ENCODE measurements at regions not wholly inside any gene's neighbourhood (a gene's known extent, or its start where the extent isn't known, plus 50 kb on each side); places are given as distances from the start of the nearest gene placed in this dataset.

DNA sequence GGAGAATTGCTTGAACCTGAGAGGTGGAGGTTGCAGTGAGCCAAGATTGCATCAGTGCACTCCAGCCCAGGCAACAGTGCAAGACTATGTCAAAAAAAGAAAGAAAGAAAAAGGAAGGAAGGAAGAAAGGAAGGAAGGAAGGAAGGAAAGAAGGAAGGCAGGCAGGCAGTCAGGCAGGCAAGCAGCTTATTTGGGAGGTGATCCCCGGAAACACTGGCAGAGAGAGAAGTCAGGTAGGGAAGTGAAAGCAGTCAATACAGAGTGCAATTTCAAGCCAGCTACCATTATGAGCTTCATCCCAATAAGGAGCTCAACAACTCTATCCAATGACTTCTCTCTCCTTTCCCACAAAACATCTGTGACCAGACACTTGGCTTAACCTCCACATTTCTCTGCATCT is 83.0 kb upstream of the TBC1D3K start:
- Histone ChIP-seq H3K27ac (ENCODE audit: low read length) (no peak overlapping the region), H3K9me3 (replicated peaks; ENCODE audit: control insufficient read depth, low read depth, low read length) (no peaks in the 10 kb centered on the region), H3K4me3 (ENCODE audit: low read length) (no peak overlapping the region), H3K27me3 (ENCODE audit: control insufficient read depth, insufficient read depth, low read length) (peaks cover 10% of the 10 kb centered on the region), H3K4me1 (ENCODE audit: control insufficient read depth, insufficient read depth, low read length) (peaks cover 7% of the 10 kb centered on the region), H3K36me3 (ENCODE audit: control insufficient read depth, insufficient read depth, low read length) (no peaks in the 10 kb centered on the region)
- no CpG with 5 or more reads among the region's 1 CpG for WGBS (ENCODE audit: insufficient coverage)
- DNase-seq: peak; percentile 27

- WGBS (ENCODE audit: insufficient coverage): 93% methylated on average over 3 of the region's 7 CpGs
- Histone ChIP-seq H3K4me1 (ENCODE audit: control insufficient read depth, insufficient read depth, low read length) (peaks cover 7% of the 10 kb centered on the region), H3K27ac (ENCODE audit: low read length) (no peak overlapping the region), H3K27me3 (ENCODE audit: control insufficient read depth, insufficient read depth, low read length) (peaks cover 10% of the 10 kb centered on the region), H3K36me3 (ENCODE audit: control insufficient read depth, insufficient read depth, low read length) (no peaks in the 10 kb centered on the region), H3K9me3 (replicated peaks; ENCODE audit: control insufficient read depth, low read depth, low read length) (no peaks in the 10 kb centered on the region), H3K4me3 (ENCODE audit: low read length) (no peak overlapping the region)
- DNase-seq: no peak
Observed at GRCh38 chr17:37840576-37840975, 83.6 kb upstream of the TBC1D3K start.

DNA sequence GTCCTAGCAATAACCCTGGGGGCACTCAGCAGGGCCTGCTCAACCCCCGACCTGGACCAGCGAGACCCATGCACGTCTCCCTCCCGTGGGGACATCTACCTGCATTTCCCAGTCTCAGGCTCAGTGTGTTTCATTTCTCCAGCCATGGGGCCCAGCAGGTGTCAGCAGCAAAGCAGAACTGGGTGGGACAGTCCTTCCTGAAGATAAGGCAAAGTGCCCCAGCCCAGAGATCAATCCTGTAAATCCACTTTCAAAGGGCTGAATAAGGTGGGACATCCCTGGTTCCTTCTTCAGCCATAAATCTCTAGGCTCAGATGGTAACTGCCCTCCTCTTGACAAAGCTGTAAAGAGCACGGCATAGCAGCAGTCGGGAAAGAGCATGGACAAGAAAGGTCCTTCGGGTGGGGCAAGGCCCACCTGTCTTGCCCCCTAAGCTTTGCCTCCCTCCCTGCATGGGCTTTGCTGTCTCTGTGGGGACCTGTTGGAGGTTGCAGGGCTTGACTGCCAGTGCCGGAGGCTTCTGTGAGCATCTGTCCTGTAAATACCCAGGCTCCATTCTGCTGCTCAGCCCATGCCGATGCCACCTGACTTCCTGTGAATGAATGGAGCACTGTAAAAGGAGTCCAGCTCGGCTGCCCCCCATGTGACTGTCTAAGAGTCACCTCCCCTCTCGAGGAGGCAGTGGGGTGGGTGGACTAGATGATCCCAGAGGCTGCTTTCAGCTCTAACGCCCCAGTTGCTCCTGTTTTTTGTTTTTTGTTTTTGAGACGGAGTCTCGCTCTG is 84.8 kb upstream of the TBC1D3K start:
- 63% methylated on average over 3 of the region's 14 CpGs for WGBS (ENCODE audit: insufficient coverage)
- peaks cover 6% of the 10 kb centered on the region for H3K27me3 ChIP-seq (ENCODE audit: control insufficient read depth, insufficient read depth, low read length)

DNA sequence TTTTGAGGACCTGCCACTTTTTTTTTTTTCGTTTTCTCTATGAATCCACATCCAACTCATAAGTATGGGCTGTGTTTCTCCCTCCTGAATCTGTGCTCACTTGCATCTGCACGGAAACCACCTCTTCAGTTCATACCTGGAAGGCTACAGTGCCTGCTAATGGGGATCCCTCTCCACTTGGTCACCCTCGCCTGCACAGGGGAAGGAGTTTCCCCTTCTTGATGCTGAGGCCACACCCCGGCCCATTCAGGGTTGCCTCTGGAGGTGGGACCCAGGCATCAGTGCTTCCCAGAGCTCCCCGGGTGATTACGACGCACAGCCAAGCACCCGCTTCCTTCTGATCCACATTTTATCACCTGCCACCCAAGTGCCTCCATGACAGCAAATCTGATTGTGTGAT is 85.9 kb upstream of the TBC1D3K start:
- DNase-seq: no peak
- Histone ChIP-seq H3K36me3 (ENCODE audit: control insufficient read depth, insufficient read depth, low read length) (no peaks in the 10 kb centered on the region), H3K4me1 (ENCODE audit: control insufficient read depth, insufficient read depth, low read length) (no peaks in the 10 kb centered on the region), H3K27me3 (ENCODE audit: control insufficient read depth, insufficient read depth, low read length) (peaks cover 2% of the 10 kb centered on the region), H3K27ac (ENCODE audit: low read length) (no peak overlapping the region), H3K4me3 (ENCODE audit: low read length) (no peak overlapping the region), H3K9me3 (replicated peaks; ENCODE audit: control insufficient read depth, low read depth, low read length) (no peaks in the 10 kb centered on the region)
- 82% methylated on average over 7 of the region's 8 CpGs for WGBS (ENCODE audit: insufficient coverage)

More for the DNA sequence above, 84.8 kb upstream of the TBC1D3K start:
- H3K27ac ChIP-seq (ENCODE audit: low read length): no peak overlapping the region
- H3K4me1 ChIP-seq (ENCODE audit: control insufficient read depth, insufficient read depth, low read length): peaks cover 2% of the 10 kb centered on the region
- no peak for DNase-seq
- no peaks in the 10 kb centered on the region for H3K36me3 ChIP-seq (ENCODE audit: control insufficient read depth, insufficient read depth, low read length)
- H3K4me3 ChIP-seq (ENCODE audit: low read length): no peak overlapping the region
- no peaks in the 10 kb centered on the region for H3K9me3 ChIP-seq (replicated peaks; ENCODE audit: control insufficient read depth, low read depth, low read length)

DNA sequence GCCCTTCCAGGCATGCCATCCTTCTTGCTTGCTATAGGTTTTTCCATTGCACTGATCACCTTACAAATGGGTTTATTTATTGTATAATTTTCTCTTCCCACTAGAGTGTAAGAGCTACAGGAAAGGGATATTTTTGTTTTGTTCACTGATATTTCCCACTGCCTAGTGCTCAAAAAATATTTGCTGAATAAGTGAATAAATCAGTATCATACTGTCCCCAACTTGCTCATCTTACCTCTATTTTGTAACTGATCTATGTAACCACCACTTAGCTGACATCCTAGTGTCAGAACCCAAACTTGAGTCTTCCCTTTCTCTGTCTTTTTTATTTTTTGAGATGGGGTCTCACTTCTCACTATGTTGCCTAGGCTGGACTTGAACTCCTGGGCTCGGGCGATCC is 87.6 kb upstream of the TBC1D3K start:
- WGBS (ENCODE audit: insufficient coverage): no CpG with 5 or more reads among the region's 2 CpGs
- no peak for DNase-seq
- Histone ChIP-seq H3K4me3 (ENCODE audit: low read length) (no peak overlapping the region), H3K27me3 (ENCODE audit: control insufficient read depth, insufficient read depth, low read length) (no peaks in the 10 kb centered on the region), H3K27ac (ENCODE audit: low read length) (no peak overlapping the region), H3K9me3 (replicated peaks; ENCODE audit: control insufficient read depth, low read depth, low read length) (no peaks in the 10 kb centered on the region), H3K36me3 (ENCODE audit: control insufficient read depth, insufficient read depth, low read length) (no peaks in the 10 kb centered on the region), H3K4me1 (ENCODE audit: control insufficient read depth, insufficient read depth, low read length) (no peaks in the 10 kb centered on the region)

DNA sequence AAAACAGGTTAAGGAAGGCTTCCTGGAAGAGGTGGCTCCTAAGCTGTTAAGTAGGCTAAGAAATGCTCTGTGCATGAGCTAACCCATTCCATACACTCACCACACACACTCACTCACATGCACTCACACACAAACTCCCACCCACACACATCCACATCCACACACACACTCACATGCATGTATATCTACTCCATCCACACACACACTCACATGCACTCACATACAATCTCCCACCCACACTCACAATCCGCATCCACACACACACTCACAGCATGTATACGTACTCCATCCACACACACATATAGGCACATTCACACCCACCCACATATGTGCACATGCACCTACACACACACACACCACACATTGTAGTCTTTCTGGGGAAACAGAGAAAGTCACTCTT is 89.3 kb upstream of the HNF1B start:
- Histone ChIP-seq H3K27ac (ENCODE audit: low read length) (no peak overlapping the region), H3K36me3 (ENCODE audit: control insufficient read depth, insufficient read depth, low read length) (no peaks in the 10 kb centered on the region), H3K4me3 (ENCODE audit: low read length) (no peak overlapping the region), H3K4me1 (ENCODE audit: control insufficient read depth, insufficient read depth, low read length) (no peaks in the 10 kb centered on the region), H3K27me3 (ENCODE audit: control insufficient read depth, insufficient read depth, low read length) (no peaks in the 10 kb centered on the region), H3K9me3 (replicated peaks; ENCODE audit: control insufficient read depth, low read depth, low read length) (no peaks in the 10 kb centered on the region)
- no peak for DNase-seq
- WGBS (ENCODE audit: insufficient coverage): 95% methylated on average over 2 of the region's 2 CpGs

DNA sequence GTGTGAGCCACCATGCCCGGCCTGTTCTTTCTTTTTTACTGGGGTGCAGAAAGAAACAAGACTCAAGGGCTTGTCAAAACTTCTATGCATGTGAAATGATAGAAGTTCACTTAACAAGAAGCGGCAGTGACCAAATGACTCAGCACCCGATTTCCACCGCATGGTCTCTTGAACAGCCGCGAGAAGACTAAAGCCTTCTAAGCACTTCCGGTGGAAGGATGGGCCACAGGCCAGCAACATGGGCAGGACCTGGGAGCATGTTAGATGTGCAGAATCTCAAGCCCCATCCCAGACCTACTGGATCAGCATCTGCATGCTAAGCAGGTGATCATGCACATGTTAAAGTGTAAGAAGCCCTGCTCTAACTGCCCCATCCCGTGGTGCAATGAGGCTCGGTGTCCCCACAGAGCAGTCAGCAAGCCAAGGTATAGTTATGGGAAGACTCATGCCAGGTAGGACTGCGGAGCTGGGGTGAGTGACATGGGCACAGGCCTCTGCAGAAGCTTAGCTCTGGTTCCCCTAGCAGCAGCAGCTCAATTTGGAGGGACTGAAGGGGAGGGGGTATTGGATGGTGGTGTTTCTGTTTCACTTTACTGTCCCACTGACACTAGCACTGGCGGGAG is 88.5 kb upstream of the HNF1B start:
- Histone ChIP-seq H3K9me3 (replicated peaks; ENCODE audit: control insufficient read depth, low read depth, low read length) (no peaks in the 10 kb centered on the region), H3K4me3 (ENCODE audit: low read length) (no peak overlapping the region), H3K27ac (ENCODE audit: low read length) (no peak overlapping the region), H3K36me3 (ENCODE audit: control insufficient read depth, insufficient read depth, low read length) (no peaks in the 10 kb centered on the region), H3K4me1 (ENCODE audit: control insufficient read depth, insufficient read depth, low read length) (no peaks in the 10 kb centered on the region), H3K27me3 (ENCODE audit: control insufficient read depth, insufficient read depth, low read length) (no peaks in the 10 kb centered on the region)
- 88% methylated on average over 8 of the region's 11 CpGs for WGBS (ENCODE audit: insufficient coverage)
- peak; percentile 27 for DNase-seq

GRCh38 chr17:37831986-37832385 is 87.1 kb upstream of the HNF1B start:
- Histone ChIP-seq H3K36me3 (ENCODE audit: control insufficient read depth, insufficient read depth, low read length) (no peaks in the 10 kb centered on the region), H3K4me3 (ENCODE audit: low read length) (no peak overlapping the region), H3K4me1 (ENCODE audit: control insufficient read depth, insufficient read depth, low read length) (no peaks in the 10 kb centered on the region), H3K9me3 (replicated peaks; ENCODE audit: control insufficient read depth, low read depth, low read length) (no peaks in the 10 kb centered on the region), H3K27ac (ENCODE audit: low read length) (no peak overlapping the region), H3K27me3 (ENCODE audit: control insufficient read depth, insufficient read depth, low read length) (no peaks in the 10 kb centered on the region)
- WGBS (ENCODE audit: insufficient coverage): 89% methylated on average over 2 of the region's 2 CpGs
- DNase-seq: no peak

DNA sequence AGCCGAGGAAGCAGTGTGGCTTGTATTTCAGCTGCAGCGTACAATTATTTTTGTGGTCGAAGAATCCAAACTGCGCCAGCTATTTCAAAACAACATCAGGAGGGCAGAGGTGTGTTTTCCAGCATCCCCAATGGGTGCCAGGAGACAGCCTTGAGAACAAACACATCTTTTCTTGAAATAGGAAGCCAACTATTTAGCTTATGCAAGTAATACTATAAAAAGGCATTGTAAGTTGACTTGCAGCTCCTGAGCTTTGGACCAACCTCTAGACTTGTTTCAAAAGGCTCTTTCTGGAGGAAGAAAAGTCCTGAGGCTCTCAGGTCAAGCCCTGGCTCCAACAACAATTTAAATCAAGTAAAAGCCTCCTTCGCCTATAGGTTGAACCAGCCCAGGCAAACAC is 86.6 kb upstream of the HNF1B start:
- H3K4me1 ChIP-seq (ENCODE audit: control insufficient read depth, insufficient read depth, low read length): no peaks in the 10 kb centered on the region
- no peaks in the 10 kb centered on the region for H3K36me3 ChIP-seq (ENCODE audit: control insufficient read depth, insufficient read depth, low read length)
- no peaks in the 10 kb centered on the region for H3K27me3 ChIP-seq (ENCODE audit: control insufficient read depth, insufficient read depth, low read length)
- WGBS (ENCODE audit: insufficient coverage): 92% methylated on average over 2 of the region's 5 CpGs
- no peak for DNase-seq
- no peaks in the 10 kb centered on the region for H3K9me3 ChIP-seq (replicated peaks; ENCODE audit: control insufficient read depth, low read depth, low read length)
- H3K4me3 ChIP-seq (ENCODE audit: low read length): no peak overlapping the region
- H3K27ac ChIP-seq (ENCODE audit: low read length): no peak overlapping the region

- peaks cover 2% of the 10 kb centered on the region for H3K4me1 ChIP-seq (ENCODE audit: control insufficient read depth, insufficient read depth, low read length)
Observed at GRCh38 chr17:37830151-37830993, 85.5 kb upstream of the HNF1B start.

More at GRCh38 chr17:37830151-37830993, 85.5 kb upstream of the HNF1B start:
- Histone ChIP-seq H3K27me3 (ENCODE audit: control insufficient read depth, insufficient read depth, low read length) (no peaks in the 10 kb centered on the region), H3K27ac (ENCODE audit: low read length) (no peak overlapping the region), H3K4me3 (ENCODE audit: low read length) (no peak overlapping the region), H3K36me3 (ENCODE audit: control insufficient read depth, insufficient read depth, low read length) (no peaks in the 10 kb centered on the region), H3K9me3 (replicated peaks; ENCODE audit: control insufficient read depth, low read depth, low read length) (no peaks in the 10 kb centered on the region)
- DNase-seq: no peak
- 67% methylated on average over 8 of the region's 12 CpGs for WGBS (ENCODE audit: insufficient coverage)

Measured in muscle of leg (tissue), 3 donors.